ENCODE measurements at regions not wholly inside any gene's neighbourhood (a gene's known extent, or its start where the extent isn't known, plus 50 kb on each side); places are given as distances from the start of the nearest gene placed in this dataset.

DNA sequence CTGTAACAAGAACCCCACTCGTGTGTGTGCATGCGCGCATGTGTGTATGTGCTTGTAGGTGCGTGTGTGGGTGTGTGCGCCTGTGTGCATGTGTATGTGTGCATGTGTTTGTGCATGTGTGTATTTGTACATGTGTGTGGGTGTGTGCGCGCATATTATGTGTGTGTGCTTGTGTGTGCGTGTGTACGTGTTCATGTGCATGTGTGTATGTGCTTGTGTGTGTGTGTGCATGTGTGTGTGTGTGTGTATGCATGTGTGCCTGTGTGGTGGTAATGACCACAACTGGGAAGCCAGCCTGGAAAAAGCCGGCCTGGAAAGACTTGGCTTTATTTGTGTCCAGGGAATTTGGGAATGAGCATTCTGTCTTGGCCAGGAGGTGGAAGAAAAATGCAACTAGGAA is 157.5 kb downstream of the PAX1 start:
- H3K9me3 ChIP-seq (ENCODE audit: control insufficient read depth, low read depth, low read length): no peaks in the 10 kb centered on the region
- peak overlapping the region; percentile 63 for H3K18ac ChIP-seq (ENCODE audit: insufficient read length, low read depth, low read length)
- peaks cover 13 to 17% of the 10 kb centered on the region in 2 experiments for H3K4me1 Mint-ChIP-seq
- H3K27me3 Mint-ChIP-seq (ENCODE audit: low read depth): peaks cover 51% of the 10 kb centered on the region
- H3K27ac Mint-ChIP-seq: no peak overlapping the region
- peaks cover 3% of the 10 kb centered on the region; the same call in 1 of the 2 replicates for H3K4me1 ChIP-seq (ENCODE audit: insufficient read depth, low read length)
- no peak overlapping the region for H2BK12ac ChIP-seq (ENCODE audit: insufficient read length, low read depth, low read length)
- H3K4me3 Mint-ChIP-seq: no peak overlapping the region
- H3K9me3 Mint-ChIP-seq: peaks cover 4 to 5% of the 10 kb centered on the region in 2 experiments; a peak in 4 of 5 replicates
- no peak overlapping the region for H2AK5ac ChIP-seq (ENCODE audit: insufficient read length, low read length)
- H2AFZ ChIP-seq (ENCODE audit: low read length): no peak overlapping the region
- no peaks in the 10 kb centered on the region for H3K23me2 ChIP-seq (ENCODE audit: insufficient read length, low read depth, low read length, poor library complexity, severe bottlenecking)
- H4K5ac ChIP-seq (ENCODE audit: insufficient read length, low read depth, low read length): no peak overlapping the region
- no peak overlapping the region for H2BK20ac ChIP-seq (ENCODE audit: low read depth, low read length, poor library complexity, severe bottlenecking)
- H3K4ac ChIP-seq (ENCODE audit: low read depth, low read length): no peak overlapping the region
- no peak overlapping the region for H3K4me2 ChIP-seq (ENCODE audit: insufficient read depth, insufficient read length, low read length)
- H3K79me1 ChIP-seq (ENCODE audit: insufficient read depth, low read depth, low read length, poor library complexity, severe bottlenecking): no peaks in the 10 kb centered on the region
- TF ChIP-seq, protein P1, sequence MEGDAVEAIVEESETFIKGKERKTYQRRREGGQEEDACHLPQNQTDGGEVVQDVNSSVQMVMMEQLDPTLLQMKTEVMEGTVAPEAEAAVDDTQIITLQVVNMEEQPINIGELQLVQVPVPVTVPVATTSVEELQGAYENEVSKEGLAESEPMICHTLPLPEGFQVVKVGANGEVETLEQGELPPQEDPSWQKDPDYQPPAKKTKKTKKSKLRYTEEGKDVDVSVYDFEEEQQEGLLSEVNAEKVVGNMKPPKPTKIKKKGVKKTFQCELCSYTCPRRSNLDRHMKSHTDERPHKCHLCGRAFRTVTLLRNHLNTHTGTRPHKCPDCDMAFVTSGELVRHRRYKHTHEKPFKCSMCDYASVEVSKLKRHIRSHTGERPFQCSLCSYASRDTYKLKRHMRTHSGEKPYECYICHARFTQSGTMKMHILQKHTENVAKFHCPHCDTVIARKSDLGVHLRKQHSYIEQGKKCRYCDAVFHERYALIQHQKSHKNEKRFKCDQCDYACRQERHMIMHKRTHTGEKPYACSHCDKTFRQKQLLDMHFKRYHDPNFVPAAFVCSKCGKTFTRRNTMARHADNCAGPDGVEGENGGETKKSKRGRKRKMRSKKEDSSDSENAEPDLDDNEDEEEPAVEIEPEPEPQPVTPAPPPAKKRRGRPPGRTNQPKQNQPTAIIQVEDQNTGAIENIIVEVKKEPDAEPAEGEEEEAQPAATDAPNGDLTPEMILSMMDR (conservative IDR thresholded peaks at IDR 0.05): no peak
- no peak overlapping the region for H4K91ac ChIP-seq (ENCODE audit: insufficient read length, low read depth, low read length)
- H3K9ac ChIP-seq (ENCODE audit: extremely low read depth, insufficient read length, low read length): no peak overlapping the region
- no peak overlapping the region for H3K23ac ChIP-seq (ENCODE audit: insufficient read length, low read depth, low read length)
- H2BK120ac ChIP-seq (ENCODE audit: low read depth, low read length, poor library complexity, severe bottlenecking): no peak overlapping the region
- H3K36me3 Mint-ChIP-seq (ENCODE audit: insufficient read depth in 1 of 3, low read depth in 3 of 3): no peaks in the 10 kb centered on the region; a peak in 1 of 7 replicates
- H3K56ac ChIP-seq (ENCODE audit: insufficient read length, low read depth, low read length): no peak overlapping the region
- WGBS (ENCODE audit: extremely low coverage, insufficient read length, low lambda C conversion rate): no CpG with 5 or more reads among the region's 10 CpGs
- DNase-seq: no peak
- no peak overlapping the region for H2BK15ac ChIP-seq (ENCODE audit: low read depth, low read length)
- no peak overlapping the region for H3K27ac ChIP-seq (ENCODE audit: insufficient read length, low read depth, low read length)
- H4K20me1 ChIP-seq (ENCODE audit: control insufficient read depth, insufficient read depth, insufficient read length): no peaks in the 10 kb centered on the region
- no peaks in the 10 kb centered on the region for H3K27me3 ChIP-seq (ENCODE audit: insufficient read depth, low read length)
- no peak overlapping the region for H3T11ph ChIP-seq (ENCODE audit: low read length)
- no peak overlapping the region for H3K14ac ChIP-seq (ENCODE audit: insufficient read depth, low read length)
- no peak overlapping the region for H4K8ac ChIP-seq (replicated peaks; ENCODE audit: insufficient read length, low read depth, low read length)
- H2BK5ac ChIP-seq (ENCODE audit: insufficient read length, low read length): no peak overlapping the region
- no peaks in the 10 kb centered on the region for H3K79me2 ChIP-seq (ENCODE audit: insufficient read depth, low read length)

All from H9 (cell line).